T1000 (cell line): ENCODE measurements at regions not wholly inside any gene's neighbourhood (a gene's known extent, or its start where the extent isn't known, plus 50 kb on each side); places are given as distances from the start of the nearest gene placed in this dataset.

Experiments used
- DNase-seq: peaks from one replicate; lab custom pipeline; 2025; ENCODE audit warnings: mixed read lengths; lab: John Stamatoyannopoulos, UW

GRCh38 chr3:102599819-102600576 is 165.2 kb downstream of the ZPLD1 start:
- DNase-seq, result no peak

GRCh38 chr3:102605153-102605552 is 170.3 kb downstream of the ZPLD1 start:
- DNase-seq, result no peak

GRCh38 chr3:102608875-102609274 is 174.1 kb downstream of the ZPLD1 start:
- no peak for DNase-seq

DNA sequence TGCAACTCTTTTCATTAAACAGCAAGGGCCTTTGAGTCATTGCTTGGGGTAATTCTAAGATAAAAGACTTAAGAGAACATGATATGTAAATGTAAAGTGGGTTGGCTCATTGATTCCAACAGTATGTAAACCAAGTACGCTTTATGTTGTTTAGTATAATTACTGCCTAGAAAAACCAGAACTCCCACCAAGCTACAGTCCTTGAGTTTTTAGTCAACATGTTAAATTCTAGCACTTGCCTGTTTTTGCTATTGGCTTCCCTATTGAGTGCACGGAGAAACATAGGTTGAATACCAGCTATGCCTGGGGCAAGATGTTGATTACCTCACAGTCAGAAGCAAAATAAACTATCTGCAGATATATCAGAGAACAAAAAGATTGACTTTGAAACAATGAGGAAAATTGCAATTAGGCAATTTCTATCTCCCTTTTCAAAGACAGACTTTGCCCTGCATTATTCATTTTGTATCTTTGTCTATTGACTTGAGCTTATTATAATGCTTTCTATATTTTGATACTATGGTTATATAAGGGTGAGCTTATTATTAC is 179.3 kb downstream of the ZPLD1 start:
- DNase-seq, result no peak

DNA sequence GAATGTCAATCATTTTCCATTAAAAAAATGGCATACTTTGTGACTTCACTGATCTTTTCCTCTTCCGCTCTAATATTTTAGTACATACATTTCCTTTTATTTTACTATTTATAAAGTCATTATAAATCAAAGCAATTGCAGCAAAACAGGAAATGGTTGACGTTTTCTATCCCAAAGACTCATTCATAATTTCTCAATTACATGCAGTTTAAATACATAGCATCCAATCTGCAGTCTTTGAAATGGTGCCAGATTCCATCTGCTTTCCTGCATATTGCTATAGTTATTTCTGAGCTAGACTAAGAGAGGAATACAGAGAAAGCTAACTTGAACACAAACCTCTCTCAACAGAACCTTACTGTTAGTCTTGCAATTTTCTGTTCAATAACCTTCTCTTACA is 179.8 kb downstream of the ZPLD1 start:
- no peak for DNase-seq

DNA sequence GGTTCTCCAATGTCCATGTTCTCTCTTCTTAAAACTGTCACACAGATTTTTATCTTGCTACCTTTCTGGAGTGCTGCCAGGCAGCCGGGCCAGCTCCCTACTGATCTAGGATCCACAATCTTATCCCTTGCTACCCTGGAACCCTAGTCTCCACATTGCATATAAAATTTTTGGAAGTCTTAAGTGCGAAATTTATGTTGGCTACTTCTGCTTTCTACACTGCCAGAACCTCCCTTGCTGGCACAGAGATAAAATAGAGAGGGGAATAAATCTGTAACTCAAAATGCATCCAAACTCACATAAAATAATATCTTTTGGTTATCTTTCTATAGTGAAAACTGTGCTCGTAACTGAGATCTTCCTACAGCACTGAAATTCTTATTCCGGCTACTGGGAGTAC is 182.6 kb downstream of the ZPLD1 start:
- DNase-seq, result no peak

DNA sequence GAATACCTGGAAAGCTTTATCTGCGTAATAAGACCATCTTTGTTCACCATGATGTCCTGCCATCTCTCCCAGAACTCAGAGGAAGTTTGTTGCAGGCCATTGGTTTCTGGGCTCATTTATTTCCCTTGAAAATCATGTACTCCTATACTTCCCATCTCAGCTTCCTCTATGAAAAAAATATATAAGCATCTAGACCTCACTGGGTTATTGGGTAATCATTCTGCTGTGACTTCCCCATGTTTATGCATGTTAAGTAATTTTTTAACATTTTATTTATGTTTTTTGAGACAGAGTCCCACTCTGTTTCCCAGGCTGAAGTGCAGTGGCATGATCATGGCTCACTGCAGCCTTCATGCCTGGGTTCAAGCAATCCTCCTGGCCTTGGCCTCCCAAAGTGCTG is 184.5 kb downstream of the ZPLD1 start:
- no peak for DNase-seq

GRCh38 chr3:102629943-102630342 is 195.1 kb downstream of the ZPLD1 start:
- DNase-seq, result no peak

DNA sequence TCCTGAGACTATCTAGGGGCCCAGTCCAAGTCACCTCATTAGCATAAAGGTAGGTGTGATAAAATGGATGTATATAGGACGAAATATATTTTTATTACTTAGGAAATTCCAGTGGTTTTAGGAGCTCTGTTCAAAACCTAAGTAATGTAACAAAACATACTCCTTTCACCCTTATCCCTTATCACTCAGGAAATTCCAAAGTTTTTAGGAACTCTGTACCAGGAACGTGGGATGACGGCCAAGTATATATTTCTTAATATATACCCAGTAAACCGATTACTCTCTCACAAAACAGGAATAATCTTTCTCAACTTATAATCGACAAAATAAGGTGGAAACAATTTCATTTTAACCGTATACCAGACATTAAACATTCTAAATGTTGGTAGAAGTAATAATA is 195.7 kb downstream of the ZPLD1 start:
- no peak for DNase-seq

GRCh38 chr3:102643546-102643945 is 208.7 kb downstream of the ZPLD1 start:
- DNase-seq, result no peak

GRCh38 chr3:102646557-102646956 is 211.7 kb downstream of the ZPLD1 start:
- no peak for DNase-seq

- no peak for DNase-seq
These were observed 225.8 kb downstream of the ZPLD1 start for GRCh38 chr3:102660653-102661052.

DNA sequence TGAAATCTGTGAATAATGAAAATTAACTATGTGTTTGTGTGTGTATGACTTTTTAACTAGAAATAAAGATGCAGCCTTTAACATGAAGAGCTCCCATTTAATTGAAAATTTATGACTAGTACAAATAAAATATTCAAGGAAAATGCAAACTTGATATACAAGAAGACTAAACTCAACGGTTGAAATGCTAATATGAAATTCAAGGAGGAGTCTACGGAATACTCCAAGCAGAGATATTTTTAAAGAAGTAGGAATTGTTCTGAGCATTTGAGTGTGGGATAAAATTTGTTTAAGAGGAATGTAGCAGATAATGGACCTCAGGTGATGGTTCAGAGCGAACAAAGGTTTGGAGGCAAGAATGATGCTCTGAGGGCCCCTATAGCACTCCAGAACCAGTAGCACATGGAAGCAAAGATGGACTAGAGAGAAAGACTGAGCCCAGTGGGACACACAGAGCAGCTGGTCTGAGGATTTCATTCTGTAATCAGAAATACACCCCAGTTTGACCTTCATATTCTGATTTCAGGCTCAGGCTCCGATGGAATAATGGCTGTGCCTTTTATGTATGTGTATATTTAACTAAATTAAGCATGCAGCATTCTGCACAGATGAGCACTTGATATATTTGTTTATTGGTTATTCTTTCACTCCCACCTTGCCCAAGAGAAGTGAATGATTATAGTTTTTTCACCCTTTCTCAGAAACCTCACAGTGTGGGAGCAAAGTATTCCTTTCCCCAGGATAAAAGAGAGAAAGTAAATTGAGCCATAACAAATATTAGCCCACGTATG is 227.1 kb downstream of the ZPLD1 start:
- no peak for DNase-seq

DNA sequence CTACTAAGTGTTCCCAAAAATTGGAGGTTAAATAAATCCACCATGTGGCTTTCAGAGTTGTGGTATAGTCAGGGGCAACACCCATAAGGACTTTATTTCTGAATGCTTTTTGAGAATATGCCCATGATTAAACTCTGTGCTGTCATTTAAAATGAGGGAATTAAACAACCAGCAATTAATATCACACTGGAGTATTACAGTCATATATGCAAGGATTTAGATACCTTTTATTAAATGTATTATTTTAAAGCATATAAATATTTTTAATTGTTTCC is 227.6 kb downstream of the ZPLD1 start:
- no peak for DNase-seq

GRCh38 chr3:102664126-102664525 is 229.3 kb downstream of the ZPLD1 start:
- DNase-seq, result no peak

GRCh38 chr3:102665183-102665582 is 230.4 kb downstream of the ZPLD1 start:
- no peak for DNase-seq

- no peak for DNase-seq
These were observed 233.4 kb downstream of the ZPLD1 start for GRCh38 chr3:102668247-102668646.

- no peak for DNase-seq
These were observed 236.2 kb downstream of the ZPLD1 start for GRCh38 chr3:102670986-102671385.

DNA sequence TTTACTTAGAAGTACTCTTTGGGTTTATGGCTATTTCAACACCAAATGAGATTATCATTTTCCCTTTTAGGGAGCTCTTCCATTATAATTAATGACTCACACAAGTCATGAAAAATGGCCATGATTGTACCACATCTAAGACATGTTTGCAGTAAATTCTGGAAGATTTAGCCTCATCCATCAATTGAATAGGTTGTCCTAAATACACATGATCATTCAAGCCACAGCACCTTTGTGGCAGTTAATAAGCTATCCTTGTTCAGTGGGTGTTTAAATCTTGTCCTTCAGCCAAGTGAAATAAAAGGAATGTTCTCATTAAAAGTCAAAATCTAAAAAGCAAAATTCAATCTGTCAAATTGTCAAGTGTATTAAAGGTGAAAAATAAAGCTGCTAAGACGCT is 237.5 kb downstream of the ZPLD1 start:
- DNase-seq, result no peak

DNA sequence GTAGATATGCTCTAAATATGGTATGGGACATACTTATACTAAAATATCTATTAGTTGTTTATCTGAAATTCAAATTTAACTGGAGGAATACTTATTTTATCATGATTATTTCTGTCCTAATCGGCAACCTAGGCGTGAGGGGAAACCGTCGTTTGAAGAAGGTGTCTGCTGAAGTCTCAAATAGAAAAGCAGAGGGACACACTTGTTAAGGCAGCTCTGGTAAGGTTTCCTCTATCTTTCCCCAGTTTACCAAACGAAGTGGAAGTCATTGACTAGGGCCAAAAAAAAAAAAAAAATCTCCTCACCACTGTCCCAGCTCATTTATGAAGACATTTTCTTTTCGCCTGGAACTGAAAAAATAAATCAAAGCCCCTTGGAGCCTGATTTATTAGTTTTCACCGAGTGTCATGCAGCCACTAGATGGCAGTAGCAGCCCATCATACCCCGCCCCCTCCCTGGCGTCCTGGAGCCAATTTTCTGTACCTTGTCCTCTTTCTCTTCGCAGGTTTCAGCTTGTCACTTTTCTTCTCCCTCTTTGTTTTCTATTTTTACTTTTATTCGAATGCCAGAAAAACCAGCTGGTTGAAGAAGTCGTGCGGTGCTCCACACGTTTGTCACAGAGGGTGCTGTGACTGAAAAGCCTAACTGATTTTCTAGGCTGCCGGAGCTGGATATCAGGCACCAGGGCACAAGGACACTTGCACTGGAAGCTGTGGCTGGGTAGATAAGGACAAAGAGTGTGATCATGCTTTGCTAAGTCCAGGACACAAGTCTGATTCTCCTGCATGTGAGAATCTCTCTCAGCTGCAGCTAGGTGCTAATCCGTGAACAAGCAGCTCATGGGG is 238.7 kb downstream of the ZPLD1 start:
- peak; percentile 49 for DNase-seq

DNA sequence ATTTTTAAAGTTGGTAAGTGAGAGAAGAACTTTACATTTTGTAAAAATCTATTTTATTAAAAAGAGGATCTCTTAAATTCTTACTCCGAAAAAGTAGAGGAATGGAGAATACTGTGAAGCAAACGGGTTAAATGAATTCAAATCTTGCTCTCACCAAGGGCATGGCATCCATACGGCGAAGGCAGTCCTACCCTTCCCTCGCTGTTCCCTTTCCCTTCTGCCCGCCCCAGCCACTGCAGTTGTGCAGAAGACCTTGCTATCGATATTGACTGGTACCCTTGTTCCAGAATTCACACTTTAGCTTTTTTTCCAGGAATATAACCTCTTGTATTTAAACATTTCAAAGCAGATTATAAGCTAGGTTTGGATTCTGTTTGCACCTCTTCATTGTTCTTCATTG is 239.5 kb downstream of the ZPLD1 start:
- DNase-seq, result no peak

- no peak for DNase-seq
These were observed 241.6 kb downstream of the ZPLD1 start for GRCh38 chr3:102676424-102676823.

GRCh38 chr3:102682741-102683140 is 247.9 kb downstream of the ZPLD1 start:
- no peak for DNase-seq
